AG20443 (cell line): ENCODE measurements at regions not wholly inside any gene's neighbourhood (a gene's known extent, or its start where the extent isn't known, plus 50 kb on each side); places are given as distances from the start of the nearest gene placed in this dataset.

ENCODE experiments used
- DNase-seq: peaks from one replicate; pipeline ENCODE4 v3.0.0; 2012; ENCODE audit warnings: low spot score, mixed read lengths

DNA sequence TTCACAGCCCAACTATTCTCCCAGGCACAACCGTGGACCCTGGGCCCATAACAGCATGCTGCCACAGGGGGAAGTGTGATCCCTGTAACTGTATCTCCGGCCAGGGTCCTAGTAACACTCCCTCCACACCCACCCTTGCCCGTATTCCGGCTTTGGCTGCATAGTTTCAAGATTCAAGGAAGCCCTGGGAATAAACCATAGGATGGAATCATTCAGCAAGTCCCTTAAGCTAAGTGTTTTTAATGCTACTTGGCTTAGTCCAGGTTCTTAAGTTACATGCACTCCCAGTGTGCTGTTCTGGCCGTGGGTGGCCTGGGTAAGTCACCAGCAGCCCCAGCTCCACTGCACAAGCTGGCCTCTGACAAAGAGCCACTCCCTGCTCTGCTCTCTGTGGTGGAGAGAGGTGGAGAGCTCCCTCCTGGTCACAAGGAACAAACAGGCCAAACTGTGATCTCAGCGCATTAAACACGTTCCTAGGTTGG is 532.4 kb upstream of the SGCG start:
- DNase-seq, result peak; percentile 16

- DNase-seq, result no peak
Measured at GRCh38 chr13:22652796-22653195, 528.0 kb upstream of the SGCG start.

GRCh38 chr13:22653866-22654265 is 526.9 kb upstream of the SGCG start:
- no peak for DNase-seq

DNA sequence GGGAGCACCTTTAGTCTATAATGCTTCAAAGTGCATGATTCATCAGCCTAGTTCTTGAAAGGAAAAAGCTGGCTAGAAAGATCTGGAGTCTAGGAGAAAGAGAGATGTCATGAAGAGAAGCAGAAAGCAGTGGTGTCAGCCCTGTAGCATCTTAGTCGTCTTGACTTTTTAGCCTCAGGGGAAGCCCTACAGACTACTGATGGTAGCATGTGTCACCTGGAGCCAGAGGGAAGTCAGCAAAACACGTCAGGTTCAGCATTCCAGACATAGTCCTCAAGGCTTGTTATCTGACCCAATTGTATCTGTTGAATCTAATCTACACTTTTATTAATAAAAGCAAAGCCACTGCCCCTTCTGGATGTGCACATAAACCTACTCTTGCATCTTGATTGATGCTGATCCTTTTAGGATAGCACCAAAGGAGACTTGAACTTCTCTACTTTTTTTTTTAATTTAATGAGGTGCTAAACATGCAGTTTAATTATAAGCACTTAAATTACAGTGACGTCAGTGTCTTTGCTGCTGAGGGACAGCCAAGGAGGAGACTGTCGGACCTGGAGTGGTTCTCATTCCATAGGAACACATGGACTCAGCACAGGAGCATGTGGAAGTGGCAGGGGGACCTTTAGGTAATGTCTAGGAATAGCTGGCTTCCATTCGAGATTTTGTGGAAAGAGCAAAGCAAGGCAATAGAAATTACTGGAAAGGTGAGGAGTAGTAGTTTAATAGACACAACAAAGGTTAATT is 525.5 kb upstream of the SGCG start:
- no peak for DNase-seq

- no peak for DNase-seq
Measured at GRCh38 chr13:22662771-22663170, 518.0 kb upstream of the SGCG start.

DNA sequence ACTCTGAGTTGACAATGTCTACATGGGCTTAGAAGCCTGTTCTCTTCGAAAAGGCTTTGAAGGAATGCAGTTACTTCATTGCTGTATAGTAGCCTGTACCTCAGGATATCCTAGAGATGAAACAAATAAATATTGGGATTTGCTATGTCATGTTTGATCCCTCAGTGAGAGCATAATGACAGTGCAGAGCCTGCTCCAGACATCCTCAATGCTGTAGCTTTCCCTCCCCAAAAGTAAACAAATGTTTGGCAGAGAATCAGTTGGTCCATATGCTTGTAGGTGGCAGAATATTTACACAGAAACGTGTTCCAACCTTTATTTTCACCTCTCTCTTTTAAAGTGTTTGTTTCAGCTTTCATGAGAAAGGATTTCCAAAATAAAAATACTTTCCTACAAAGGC is 515.3 kb upstream of the SGCG start:
- DNase-seq, result no peak

DNA sequence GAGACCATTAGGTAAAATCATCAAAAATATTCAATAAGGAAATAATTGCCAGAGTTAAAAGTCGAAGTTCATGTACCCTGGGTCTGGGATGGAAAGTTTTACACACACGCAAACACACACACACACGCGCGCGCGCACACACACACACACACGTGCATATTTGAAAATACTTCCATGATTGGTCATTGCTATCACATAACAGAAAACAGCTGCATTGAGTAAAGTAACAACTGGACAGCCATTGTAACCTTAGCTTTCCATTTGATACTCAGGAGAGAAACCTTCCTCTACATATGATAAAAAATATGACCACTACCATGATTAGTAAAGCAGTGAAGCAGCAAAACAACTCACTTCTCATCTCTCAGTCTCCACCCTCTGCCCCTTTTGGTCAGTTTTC is 490.0 kb upstream of the SGCG start:
- DNase-seq, result no peak

- DNase-seq, result no peak
Measured at GRCh38 chr13:22693691-22694090, 487.1 kb upstream of the SGCG start.

GRCh38 chr13:22696433-22696832 is 484.3 kb upstream of the SGCG start:
- no peak for DNase-seq

DNA sequence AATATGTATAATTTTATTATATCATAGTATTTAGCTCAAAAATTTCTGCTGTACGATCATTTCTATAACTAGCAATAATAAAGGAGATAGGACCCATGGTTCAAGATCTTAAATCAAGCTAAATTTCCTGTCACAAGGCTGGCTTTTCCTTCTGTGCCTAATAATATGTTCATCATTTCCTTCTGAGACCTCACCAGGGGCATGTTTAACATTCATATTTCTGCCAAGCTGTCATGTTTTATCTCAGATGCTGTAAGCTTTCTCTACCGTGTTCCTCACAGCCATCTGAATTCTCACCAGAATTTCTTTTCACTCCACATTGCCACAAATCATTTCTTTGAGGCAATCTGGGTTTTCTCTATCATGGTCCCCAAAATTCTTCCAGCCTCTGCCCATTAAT is 482.3 kb upstream of the SGCG start:
- DNase-seq, result no peak

GRCh38 chr13:22700246-22700887 is 480.4 kb upstream of the SGCG start:
- no peak for DNase-seq

- no peak for DNase-seq
Measured at GRCh38 chr13:22703601-22704209, 477.1 kb upstream of the SGCG start.

- DNase-seq, result no peak
Measured at GRCh38 chr13:22707946-22708345, 472.8 kb upstream of the SGCG start.

- DNase-seq, result no peak
Measured at GRCh38 chr13:22717036-22717435, 463.7 kb upstream of the SGCG start.

DNA sequence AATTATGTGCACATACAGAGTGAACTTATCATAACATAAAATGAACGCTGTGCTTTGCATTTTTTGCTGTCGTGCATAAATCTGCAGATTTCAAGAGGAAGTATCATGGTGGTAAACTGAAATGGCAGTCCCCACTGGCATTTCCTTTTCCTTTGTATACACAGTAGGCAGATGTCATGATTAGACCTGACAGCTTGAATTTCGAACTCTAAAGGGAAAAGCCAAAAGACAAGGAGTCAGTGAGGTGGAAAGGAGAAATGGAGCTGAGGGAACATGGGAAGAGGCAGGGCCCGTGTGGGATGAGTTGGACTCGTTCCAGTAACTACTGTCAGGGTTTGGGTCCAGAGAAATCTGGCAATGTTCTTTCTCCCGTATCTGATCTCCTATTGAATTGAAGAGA is 454.1 kb upstream of the SGCG start:
- no peak for DNase-seq

DNA sequence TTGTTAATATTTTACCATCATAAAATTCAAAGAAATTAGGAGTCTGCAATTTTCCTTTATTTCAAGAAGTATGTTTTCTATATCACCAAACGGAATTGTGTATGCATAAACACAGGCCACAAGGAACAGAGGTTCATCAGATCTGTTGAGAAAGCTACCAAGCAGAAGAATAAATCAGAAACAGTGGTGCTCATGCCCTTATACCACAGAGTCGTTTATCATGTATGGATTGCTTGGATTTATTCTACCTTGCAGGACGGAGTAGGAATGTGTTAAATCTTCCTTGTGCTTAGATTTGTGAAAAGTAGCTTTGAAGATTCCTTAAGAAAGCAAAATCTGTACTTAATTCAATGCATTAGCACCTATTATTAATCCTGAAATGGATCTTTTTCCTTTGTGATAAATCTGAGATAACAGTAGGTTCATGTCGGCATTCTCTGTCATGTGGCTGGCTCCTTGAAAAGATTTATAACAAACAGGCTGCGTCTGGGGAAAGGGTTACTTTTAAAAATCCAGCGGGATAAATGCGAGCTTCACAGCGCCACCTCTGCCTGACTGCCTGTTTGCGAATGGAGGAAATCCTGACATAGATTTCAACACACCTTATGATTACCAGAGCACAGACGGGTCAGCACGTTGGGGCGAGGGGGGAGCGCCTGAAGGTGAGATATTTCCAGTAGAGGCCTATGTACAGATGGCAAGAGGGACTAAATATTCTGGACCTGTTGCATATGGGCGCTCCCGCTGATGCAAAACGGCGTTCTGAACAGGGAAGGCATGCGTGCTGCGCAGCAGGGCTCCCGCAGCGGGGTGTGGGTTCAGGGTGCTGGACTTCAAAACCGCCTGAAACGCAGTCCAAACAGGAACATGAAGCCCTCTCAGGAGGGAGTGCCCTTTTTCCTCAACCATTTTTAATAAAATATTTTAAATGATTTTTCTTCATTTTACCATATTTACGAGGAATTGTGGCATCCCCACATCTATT is 445.5 kb upstream of the SGCG start:
- no peak for DNase-seq

DNA sequence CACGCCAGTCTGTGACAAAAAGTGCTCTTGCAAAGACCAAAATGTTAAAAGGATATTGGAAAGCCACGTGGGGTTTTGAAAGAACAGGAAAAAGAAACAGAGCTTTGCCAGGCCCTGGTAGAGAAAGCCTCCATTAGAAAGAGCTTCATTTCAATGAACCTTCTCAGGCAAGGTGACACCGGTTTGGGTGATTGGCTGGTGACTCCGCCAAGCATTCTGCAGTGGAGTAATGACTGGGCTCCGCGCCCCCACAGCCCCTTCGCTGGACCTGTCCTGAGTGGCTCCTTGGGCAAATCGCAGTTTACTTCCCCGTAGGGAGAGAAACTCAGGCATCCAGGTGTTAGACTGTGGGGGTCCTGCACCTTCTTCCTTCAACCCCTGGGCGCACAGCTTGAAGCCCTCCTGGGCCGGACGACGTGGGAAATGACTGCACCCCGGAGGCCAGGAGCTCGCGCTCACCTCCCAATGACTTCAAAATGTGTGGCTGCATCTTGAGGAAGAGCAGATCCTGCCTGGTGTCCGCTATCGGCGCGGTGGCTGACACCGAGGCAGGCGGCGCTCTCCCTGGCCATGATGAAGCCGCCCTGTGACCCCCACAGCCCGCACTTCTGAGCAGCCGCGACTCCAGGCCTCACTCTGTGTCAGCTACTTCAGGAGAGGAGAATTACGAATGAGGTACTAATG is 444.6 kb upstream of the SGCG start:
- no peak for DNase-seq

DNA sequence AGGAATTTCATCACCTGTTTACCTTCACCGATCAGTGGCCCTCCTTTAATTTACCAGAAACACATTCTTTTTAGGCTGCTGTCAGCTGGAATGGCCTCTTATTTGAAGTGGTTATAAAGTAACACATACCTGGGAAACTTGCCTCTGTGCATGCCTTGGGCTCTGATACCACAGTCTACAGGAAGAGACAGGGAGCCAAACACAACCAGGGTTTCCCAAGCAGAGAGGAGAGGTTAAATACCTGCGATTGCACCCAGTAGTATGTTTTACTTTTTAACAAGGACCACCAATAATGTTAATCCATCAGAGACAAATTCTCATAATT is 444.0 kb upstream of the SGCG start:
- no peak for DNase-seq

- no peak for DNase-seq
Measured at GRCh38 chr13:22738357-22738756, 442.4 kb upstream of the SGCG start.

- no peak for DNase-seq
Measured at GRCh38 chr13:22740264-22740663, 440.5 kb upstream of the SGCG start.

GRCh38 chr13:22744688-22745452 is 435.9 kb upstream of the SGCG start:
- DNase-seq, result no peak
